Liver (tissue), 3 donors: ENCODE measurements at regions not wholly inside any gene's neighbourhood (a gene's known extent, or its start where the extent isn't known, plus 50 kb on each side); places are given as distances from the start of the nearest gene placed in this dataset.

ENCODE experiments used
- JUND ChIP-seq, 2 donors: IDR thresholded peaks; 2 replicates each; pipeline ENCODE4 v1.6.1; 2016; ENCODE audit warnings: antibody characterized with exemption in 2 of 2
- NR2F2 ChIP-seq: IDR thresholded peaks from 2 replicates; pipeline ENCODE4 v1.6.1; 2016; ENCODE audit warnings: antibody characterized with exemption
- TAF1 ChIP-seq: conservative IDR thresholded peaks from 2 replicates; pipeline ENCODE4 v1.6.1; 2016; ENCODE audit warnings: antibody characterized with exemption, mild to moderate bottlenecking
- YY1 ChIP-seq: IDR thresholded peaks from 2 replicates; pipeline ENCODE4 v1.6.1; 2016; ENCODE audit warnings: antibody characterized with exemption, mild to moderate bottlenecking
- TF ChIP-seq, protein P1 (sequence below): fragments of 150-350 bp; IDR thresholded peaks from 2 replicates; pipeline ENCODE4 v1.5.1; 2017; ENCODE audit warnings: improper control_type of control experiment, low read depth, low read length; ENCODE audit not compliant: missing input control
- TF ChIP-seq, protein P2 (sequence below): IDR thresholded peaks from 2 replicates; pipeline ENCODE4 v1.6.1; 2016; ENCODE audit warnings: antibody characterized with exemption, mild to moderate bottlenecking
- TF ChIP-seq, protein P3 (sequence below): IDR thresholded peaks from 2 replicates; pipeline ENCODE4 v1.6.1; 2016; ENCODE audit warnings: antibody characterized with exemption
- TF ChIP-seq, protein P4 (sequence below): IDR thresholded peaks from 2 replicates; pipeline ENCODE4 v1.6.1; 2016; ENCODE audit warnings: antibody characterized with exemption
- donor health status: healthy.
- donor health status: healthy.

DNA sequence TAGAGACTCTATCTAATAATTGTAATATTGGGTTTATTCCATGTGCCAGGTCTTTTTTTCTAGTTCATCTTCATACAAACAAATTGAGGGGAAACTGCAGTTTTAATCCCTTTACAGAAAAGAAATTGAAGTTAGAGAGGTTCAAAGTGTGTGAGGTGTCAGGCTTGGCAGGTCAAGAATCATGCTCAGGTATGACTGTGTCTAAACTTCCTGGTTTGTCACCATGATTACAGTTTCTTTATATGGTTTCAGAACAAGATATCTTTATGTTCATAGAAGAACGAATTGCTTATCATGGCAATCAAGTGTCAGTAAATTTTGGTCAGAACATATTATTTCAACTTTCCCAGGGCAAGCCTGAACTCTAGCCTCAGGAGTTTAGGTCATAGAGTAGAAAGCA lies 460.4 kb downstream of the RAPGEF2 start:
- TF ChIP-seq, protein P1, sequence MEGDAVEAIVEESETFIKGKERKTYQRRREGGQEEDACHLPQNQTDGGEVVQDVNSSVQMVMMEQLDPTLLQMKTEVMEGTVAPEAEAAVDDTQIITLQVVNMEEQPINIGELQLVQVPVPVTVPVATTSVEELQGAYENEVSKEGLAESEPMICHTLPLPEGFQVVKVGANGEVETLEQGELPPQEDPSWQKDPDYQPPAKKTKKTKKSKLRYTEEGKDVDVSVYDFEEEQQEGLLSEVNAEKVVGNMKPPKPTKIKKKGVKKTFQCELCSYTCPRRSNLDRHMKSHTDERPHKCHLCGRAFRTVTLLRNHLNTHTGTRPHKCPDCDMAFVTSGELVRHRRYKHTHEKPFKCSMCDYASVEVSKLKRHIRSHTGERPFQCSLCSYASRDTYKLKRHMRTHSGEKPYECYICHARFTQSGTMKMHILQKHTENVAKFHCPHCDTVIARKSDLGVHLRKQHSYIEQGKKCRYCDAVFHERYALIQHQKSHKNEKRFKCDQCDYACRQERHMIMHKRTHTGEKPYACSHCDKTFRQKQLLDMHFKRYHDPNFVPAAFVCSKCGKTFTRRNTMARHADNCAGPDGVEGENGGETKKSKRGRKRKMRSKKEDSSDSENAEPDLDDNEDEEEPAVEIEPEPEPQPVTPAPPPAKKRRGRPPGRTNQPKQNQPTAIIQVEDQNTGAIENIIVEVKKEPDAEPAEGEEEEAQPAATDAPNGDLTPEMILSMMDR, result no peak
- TF ChIP-seq TAF1 (no peak), YY1 (no peak), NR2F2 (no peak), JUND (IDR thresholded peaks at IDR 0.05) (no peak)
- TF ChIP-seq, protein P2, sequence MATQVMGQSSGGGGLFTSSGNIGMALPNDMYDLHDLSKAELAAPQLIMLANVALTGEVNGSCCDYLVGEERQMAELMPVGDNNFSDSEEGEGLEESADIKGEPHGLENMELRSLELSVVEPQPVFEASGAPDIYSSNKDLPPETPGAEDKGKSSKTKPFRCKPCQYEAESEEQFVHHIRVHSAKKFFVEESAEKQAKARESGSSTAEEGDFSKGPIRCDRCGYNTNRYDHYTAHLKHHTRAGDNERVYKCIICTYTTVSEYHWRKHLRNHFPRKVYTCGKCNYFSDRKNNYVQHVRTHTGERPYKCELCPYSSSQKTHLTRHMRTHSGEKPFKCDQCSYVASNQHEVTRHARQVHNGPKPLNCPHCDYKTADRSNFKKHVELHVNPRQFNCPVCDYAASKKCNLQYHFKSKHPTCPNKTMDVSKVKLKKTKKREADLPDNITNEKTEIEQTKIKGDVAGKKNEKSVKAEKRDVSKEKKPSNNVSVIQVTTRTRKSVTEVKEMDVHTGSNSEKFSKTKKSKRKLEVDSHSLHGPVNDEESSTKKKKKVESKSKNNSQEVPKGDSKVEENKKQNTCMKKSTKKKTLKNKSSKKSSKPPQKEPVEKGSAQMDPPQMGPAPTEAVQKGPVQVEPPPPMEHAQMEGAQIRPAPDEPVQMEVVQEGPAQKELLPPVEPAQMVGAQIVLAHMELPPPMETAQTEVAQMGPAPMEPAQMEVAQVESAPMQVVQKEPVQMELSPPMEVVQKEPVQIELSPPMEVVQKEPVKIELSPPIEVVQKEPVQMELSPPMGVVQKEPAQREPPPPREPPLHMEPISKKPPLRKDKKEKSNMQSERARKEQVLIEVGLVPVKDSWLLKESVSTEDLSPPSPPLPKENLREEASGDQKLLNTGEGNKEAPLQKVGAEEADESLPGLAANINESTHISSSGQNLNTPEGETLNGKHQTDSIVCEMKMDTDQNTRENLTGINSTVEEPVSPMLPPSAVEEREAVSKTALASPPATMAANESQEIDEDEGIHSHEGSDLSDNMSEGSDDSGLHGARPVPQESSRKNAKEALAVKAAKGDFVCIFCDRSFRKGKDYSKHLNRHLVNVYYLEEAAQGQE, result no peak
- TF ChIP-seq, protein P3, sequence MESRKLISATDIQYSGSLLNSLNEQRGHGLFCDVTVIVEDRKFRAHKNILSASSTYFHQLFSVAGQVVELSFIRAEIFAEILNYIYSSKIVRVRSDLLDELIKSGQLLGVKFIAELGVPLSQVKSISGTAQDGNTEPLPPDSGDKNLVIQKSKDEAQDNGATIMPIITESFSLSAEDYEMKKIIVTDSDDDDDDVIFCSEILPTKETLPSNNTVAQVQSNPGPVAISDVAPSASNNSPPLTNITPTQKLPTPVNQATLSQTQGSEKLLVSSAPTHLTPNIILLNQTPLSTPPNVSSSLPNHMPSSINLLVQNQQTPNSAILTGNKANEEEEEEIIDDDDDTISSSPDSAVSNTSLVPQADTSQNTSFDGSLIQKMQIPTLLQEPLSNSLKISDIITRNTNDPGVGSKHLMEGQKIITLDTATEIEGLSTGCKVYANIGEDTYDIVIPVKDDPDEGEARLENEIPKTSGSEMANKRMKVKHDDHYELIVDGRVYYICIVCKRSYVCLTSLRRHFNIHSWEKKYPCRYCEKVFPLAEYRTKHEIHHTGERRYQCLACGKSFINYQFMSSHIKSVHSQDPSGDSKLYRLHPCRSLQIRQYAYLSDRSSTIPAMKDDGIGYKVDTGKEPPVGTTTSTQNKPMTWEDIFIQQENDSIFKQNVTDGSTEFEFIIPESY, result no peak
- TF ChIP-seq, protein P4, sequence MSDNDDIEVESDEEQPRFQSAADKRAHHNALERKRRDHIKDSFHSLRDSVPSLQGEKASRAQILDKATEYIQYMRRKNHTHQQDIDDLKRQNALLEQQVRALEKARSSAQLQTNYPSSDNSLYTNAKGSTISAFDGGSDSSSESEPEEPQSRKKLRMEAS, result no peak
